Panc1 (cell line): ENCODE measurements at regions not wholly inside any gene's neighbourhood (a gene's known extent, or its start where the extent isn't known, plus 50 kb on each side); places are given as distances from the start of the nearest gene placed in this dataset.

Experiments
- ATAC-seq: fragments of 200-7000 bp; cut with Tn5 transposase; 2 replicates; pipeline ENCODE4 v1.9.1; 2020; ENCODE audit warnings: mild to moderate bottlenecking, moderate library complexity
- BruUV-seq: library from RNA; stranded (reverse); fragments of 400-500 nt; replicated peaks from 2 replicates; lab custom pipeline; 2021; lab: Mats Ljungman, UMichigan
- CTCF ChIA-PET: fragments of 300-600 bp; sonication (Branson Sonifier 250); formaldehyde crosslinking; loops from one replicate; lab custom pipeline; 2022; ENCODE audit warnings: antibody characterized with exemption; lab: Charles Lee
- POLR2A ChIA-PET: fragments of 300-600 bp; sonication (Branson Sonifier 250); formaldehyde crosslinking; loops from one replicate; lab custom pipeline; 2022; ENCODE audit warnings: antibody characterized with exemption; lab: Charles Lee
- DNase-seq: peaks from one replicate; pipeline ENCODE4 v3.0.0-alpha.2; 2010; ENCODE audit warnings: low read depth, low spot score
- H3K27ac ChIP-seq: 2 replicates; pipeline ENCODE4 v1.5.1; 2011; ENCODE audit warnings: mild to moderate bottlenecking, low read length, inconsistent platforms
- H3K27me3 ChIP-seq: fragments of 200-500 bp; sonication (Bioruptor generic); 2 replicates; pipeline ENCODE4 v1.6.0; 2014; ENCODE audit warnings: low read length, inconsistent platforms; ENCODE audit not compliant: control insufficient read depth, insufficient read depth
- H3K36me3 ChIP-seq: fragments of 200-500 bp; sonication (Bioruptor generic); 2 replicates; pipeline ENCODE4 v1.5.1; 2014; ENCODE audit warnings: inconsistent platforms, mild to moderate bottlenecking, low read length, moderate library complexity; ENCODE audit not compliant: control insufficient read depth, insufficient read depth
- H3K4me1 ChIP-seq: 2 replicates; pipeline ENCODE4 v1.5.1; 2011; ENCODE audit warnings: inconsistent platforms, mild to moderate bottlenecking, low read length, moderate library complexity; ENCODE audit not compliant: control insufficient read depth, insufficient read depth
- H3K4me3 ChIP-seq, 2 experiments: 2 replicates each; pipeline ENCODE4 v1.5.1; 2011 to 2012; ENCODE audit warnings: low read depth in 2 of 2, low read length in 2 of 2, mild to moderate bottlenecking in 2 of 2, inconsistent platforms in 1 of 2, moderate library complexity in 1 of 2
- H3K9me3 ChIP-seq: fragments of 200-500 bp; sonication (Bioruptor generic); 2 replicates; pipeline ENCODE4 v1.5.1; 2014; ENCODE audit warnings: low read depth, mild to moderate bottlenecking, inconsistent platforms, low read length, moderate library complexity; ENCODE audit not compliant: control insufficient read depth, insufficient read depth
- CTCF ChIP-seq: fragments of 450-650 bp; IDR thresholded peaks from 2 replicates; pipeline ENCODE4 v1.5.1; 2017; ENCODE audit warnings: mild to moderate bottlenecking
- POLR2AphosphoS5 ChIP-seq: IDR thresholded peaks from 2 replicates; pipeline ENCODE4 v1.6.1; 2012; ENCODE audit warnings: mild to moderate bottlenecking, low read depth, low read length, moderate library complexity
- SIN3A ChIP-seq: IDR thresholded peaks from 2 replicates; pipeline ENCODE4 v1.6.1; 2012; ENCODE audit warnings: low read depth, mild to moderate bottlenecking, low read length, moderate library complexity, borderline replicate concordance; ENCODE audit not compliant: insufficient read depth
- TCF7L2 ChIP-seq: IDR thresholded peaks from 2 replicates; pipeline ENCODE4 v1.6.1; 2011; ENCODE audit warnings: mild to moderate bottlenecking, low read depth, low read length, inconsistent platforms
- in situ Hi-C: cut with HindIII; loops from 2 replicates; pipeline ENCODE4 v1.10.0; 2016; ENCODE audit warnings: low sequenced_read_pairs, low pct_unique_long_range_greater_than_20kb
- intact Hi-C: fragments of 100-400 bp; cut with micrococcal nuclease; formaldehyde crosslinking; loops from one replicate; pipeline ENCODE4 v1.10.0; 2022; ENCODE audit not compliant: unreplicated experiment
- TF ChIP-seq, protein P1 (sequence below), 2 experiments: IDR thresholded peaks; 2 replicates each; pipeline ENCODE4 v1.6.1; 2011 to 2012; ENCODE audit warnings: low read depth in 2 of 2, control low read depth in 1 of 2, low read length in 1 of 2, mild to moderate bottlenecking in 1 of 2, moderate library complexity in 1 of 2; ENCODE audit not compliant: insufficient read depth in 1 of 2

GRCh38 chr4:37066159-37066558 is 178.4 kb upstream of the NWD2 start:
- H3K4me1 ChIP-seq: no peaks in the 10 kb centered on the region
- TF ChIP-seq POLR2AphosphoS5 (no peak), TCF7L2 (no peak), CTCF (no peak), SIN3A (no peak)
- TF ChIP-seq, protein P1, sequence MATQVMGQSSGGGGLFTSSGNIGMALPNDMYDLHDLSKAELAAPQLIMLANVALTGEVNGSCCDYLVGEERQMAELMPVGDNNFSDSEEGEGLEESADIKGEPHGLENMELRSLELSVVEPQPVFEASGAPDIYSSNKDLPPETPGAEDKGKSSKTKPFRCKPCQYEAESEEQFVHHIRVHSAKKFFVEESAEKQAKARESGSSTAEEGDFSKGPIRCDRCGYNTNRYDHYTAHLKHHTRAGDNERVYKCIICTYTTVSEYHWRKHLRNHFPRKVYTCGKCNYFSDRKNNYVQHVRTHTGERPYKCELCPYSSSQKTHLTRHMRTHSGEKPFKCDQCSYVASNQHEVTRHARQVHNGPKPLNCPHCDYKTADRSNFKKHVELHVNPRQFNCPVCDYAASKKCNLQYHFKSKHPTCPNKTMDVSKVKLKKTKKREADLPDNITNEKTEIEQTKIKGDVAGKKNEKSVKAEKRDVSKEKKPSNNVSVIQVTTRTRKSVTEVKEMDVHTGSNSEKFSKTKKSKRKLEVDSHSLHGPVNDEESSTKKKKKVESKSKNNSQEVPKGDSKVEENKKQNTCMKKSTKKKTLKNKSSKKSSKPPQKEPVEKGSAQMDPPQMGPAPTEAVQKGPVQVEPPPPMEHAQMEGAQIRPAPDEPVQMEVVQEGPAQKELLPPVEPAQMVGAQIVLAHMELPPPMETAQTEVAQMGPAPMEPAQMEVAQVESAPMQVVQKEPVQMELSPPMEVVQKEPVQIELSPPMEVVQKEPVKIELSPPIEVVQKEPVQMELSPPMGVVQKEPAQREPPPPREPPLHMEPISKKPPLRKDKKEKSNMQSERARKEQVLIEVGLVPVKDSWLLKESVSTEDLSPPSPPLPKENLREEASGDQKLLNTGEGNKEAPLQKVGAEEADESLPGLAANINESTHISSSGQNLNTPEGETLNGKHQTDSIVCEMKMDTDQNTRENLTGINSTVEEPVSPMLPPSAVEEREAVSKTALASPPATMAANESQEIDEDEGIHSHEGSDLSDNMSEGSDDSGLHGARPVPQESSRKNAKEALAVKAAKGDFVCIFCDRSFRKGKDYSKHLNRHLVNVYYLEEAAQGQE (IDR thresholded peaks at IDR 0.05; ENCODE audit: insufficient read depth in 1 of 2, low read depth in 2 of 2, low read length in 1 of 2): no peak
- ATAC-seq: no peak
- in situ Hi-C loops (no loop called here), intact Hi-C loops (no loop called here)
- CTCF ChIA-PET: no interaction called here
- no peak overlapping the region for H3K27ac ChIP-seq
- H3K36me3 ChIP-seq: no peaks in the 10 kb centered on the region
- POLR2A ChIA-PET: no interaction called here
- H3K9me3 ChIP-seq: no peaks in the 10 kb centered on the region
- no peaks in the 10 kb centered on the region for H3K27me3 ChIP-seq
- no peak for DNase-seq
- no peak overlapping the region for H3K4me3 ChIP-seq
- BruUV-seq: no TSS peak

DNA sequence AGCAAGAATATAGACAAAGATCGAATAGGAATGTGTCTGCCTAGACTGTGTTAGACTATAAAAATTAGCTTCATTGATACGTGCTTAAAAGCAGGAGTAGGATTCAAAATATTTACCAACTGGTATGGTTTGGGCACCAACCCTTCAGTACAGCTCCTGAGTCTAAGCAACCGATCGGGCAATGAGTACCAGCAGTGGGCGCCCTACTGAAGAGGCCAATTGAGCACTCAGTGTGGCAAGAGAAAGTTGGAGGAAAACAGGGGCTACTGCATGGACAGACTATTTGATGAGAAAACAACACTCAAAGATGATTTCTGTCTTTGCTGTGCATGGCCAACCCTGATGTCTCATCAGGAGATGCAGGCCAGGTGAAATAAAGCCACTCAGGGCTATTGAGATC is 176.0 kb upstream of the NWD2 start:
- no peaks in the 10 kb centered on the region for H3K27me3 ChIP-seq
- no peak overlapping the region for H3K4me3 ChIP-seq
- in situ Hi-C loops: no loop called here
- intact Hi-C loops: no loop called here
- no peaks in the 10 kb centered on the region for H3K9me3 ChIP-seq
- BruUV-seq: no TSS peak
- no peak for DNase-seq
- no peak overlapping the region for H3K27ac ChIP-seq
- ChIA-PET POLR2A (no interaction called here), CTCF (no interaction called here)
- H3K36me3 ChIP-seq: no peaks in the 10 kb centered on the region
- TF ChIP-seq TCF7L2 (no peak), CTCF (peak; percentile 28)
- ATAC-seq: no peak
- no peaks in the 10 kb centered on the region for H3K4me1 ChIP-seq

DNA sequence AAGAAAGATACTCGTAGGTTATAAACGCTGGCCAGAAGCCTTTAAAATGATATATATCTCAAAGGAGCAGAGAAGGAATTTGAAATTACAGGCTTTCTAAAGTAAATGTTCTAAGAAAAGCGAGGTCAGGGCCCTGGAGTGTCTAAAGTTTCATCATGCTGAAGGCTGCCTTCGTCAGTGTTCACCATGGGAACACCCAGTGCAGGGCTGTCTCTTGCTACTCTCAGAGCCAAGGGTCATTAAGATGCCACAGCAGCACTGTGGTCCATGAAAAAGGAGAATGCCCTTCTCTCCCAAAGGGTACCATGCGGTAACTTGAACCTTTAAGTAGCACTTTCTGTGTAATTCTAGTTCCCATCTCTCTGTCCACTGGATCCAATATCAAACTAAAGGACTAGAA is 174.5 kb upstream of the NWD2 start:
- no peaks in the 10 kb centered on the region for H3K36me3 ChIP-seq
- no peak overlapping the region for H3K27ac ChIP-seq
- in situ Hi-C loops: no loop called here
- H3K4me3 ChIP-seq: no peak overlapping the region
- BruUV-seq: no TSS peak
- POLR2A ChIA-PET: no interaction called here
- no peaks in the 10 kb centered on the region for H3K4me1 ChIP-seq
- H3K9me3 ChIP-seq: no peaks in the 10 kb centered on the region
- intact Hi-C loops: no loop called here
- no peaks in the 10 kb centered on the region for H3K27me3 ChIP-seq
- TF ChIP-seq POLR2AphosphoS5 (no peak), SIN3A (no peak), TCF7L2 (no peak), CTCF (no peak)
- TF ChIP-seq, protein P1 (IDR thresholded peaks at IDR 0.05; ENCODE audit: insufficient read depth in 1 of 2, low read depth in 2 of 2, low read length in 1 of 2): no peak
- CTCF ChIA-PET: no interaction called here
- ATAC-seq (no peak), DNase-seq (no peak)
